NAMALWA (cell line): ENCODE measurements at regions not wholly inside any gene's neighbourhood (a gene's known extent, or its start where the extent isn't known, plus 50 kb on each side); places are given as distances from the start of the nearest gene placed in this dataset.
"Not testable (repeated sequence)": the region's sequence is repeated elsewhere in the genome, so short reads cannot be mapped to it uniquely, and the experiment has no call there.

Experiments
- DNase-seq: peaks from one replicate; pipeline ENCODE4 v3.0.0-alpha.2; 2015; ENCODE audit warnings: low spot score

DNA sequence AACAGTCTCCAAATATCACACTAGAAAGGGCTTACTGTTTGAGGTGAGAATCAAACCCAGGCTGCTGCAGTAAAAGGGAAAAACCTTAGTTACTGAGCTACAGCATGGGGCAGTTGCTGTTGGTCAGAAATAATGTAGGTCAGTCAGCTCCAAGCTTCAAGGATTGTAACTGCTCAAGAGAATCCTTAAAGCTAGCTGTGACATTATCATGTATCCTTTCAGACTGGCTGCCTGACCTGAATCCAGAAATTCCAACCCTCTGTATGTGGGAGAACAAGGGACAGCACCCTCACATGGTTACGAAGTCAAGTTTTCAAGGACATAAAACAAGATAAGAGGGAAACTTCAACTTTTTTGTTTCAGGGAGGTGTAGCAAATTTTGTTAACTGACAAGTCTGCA, 365.9 kb upstream of the NPAP1 start:
- not testable (repeated sequence) for DNase-seq

DNA sequence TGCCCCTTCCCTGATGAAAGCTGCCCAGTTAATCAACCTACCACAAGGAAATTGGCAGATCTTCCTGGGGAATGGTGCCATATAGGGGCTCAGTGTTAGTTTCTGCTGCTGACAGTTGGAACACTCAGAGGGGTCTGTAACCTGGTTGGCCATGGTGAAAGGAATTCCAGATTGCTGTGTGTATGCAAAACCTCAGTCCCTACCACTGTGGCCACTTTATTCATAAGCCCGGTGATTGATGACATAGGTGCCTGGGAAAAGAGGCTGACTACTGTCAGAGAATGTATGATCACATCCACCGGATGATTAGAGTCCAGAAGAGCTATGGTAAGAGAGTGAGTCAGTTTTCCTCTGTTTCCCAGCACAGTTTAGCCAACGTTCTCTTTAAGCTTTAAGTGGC, 363.9 kb upstream of the NPAP1 start:
- not testable (repeated sequence) for DNase-seq

DNA sequence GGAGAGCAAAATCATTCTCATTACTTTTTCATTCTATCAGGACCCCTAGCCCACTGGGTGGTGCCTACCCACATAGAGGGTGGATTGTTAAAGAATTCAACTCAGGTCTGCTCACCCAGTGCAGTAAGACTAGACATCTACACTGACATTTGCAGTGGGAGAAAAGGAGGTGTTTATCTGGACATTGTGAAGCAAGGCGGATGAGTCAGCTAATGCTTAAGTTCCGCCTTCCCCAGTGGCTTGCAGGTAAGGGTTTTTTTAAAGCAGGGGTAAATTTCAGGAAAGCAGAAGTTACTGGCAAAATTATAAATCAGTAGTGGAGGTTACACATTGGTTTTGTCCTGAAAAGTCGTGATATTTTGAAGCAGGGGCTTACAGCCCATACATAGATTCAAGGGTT, 359.2 kb upstream of the NPAP1 start:
- not testable (repeated sequence) for DNase-seq

DNA sequence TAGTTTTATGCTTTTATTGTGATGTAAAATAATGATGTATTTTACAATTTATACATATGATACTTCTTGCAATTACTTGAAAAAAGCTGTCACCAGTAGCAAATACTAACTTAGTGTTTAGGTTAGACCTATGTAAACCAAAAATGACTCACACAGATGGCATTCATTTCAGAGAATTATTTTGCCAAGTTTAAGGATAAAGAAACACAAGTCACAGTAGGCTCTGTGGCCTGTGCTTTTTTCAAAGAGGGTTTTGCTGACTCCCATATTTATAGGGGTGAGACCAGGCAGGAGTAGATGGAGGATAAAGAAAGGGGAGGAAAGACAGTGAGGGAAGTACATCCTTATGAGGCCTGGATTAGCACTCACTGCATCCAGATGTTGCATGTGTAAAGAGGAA, 356.6 kb upstream of the NPAP1 start:
- DNase-seq: no peak

DNA sequence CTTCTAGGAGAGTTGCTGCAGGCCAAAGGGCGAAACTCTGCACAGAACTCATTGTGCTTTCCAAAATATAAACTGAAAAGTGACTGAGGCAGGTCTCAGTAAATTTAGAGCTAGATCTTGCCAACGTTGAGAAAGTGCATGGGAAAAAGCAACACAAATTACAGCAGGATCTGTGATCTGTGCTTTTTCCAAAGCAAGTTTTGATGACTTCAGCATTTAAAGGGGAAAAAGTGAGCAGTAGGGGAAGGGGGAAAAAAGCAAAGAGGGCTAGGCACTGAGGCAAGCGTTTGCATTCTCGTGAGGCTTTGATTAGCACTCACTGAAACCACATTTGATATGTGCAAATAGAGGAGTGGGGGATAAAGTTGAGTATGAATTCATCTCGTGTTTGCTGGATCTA, 351.5 kb upstream of the NPAP1 start:
- DNase-seq: not testable (repeated sequence)

DNA sequence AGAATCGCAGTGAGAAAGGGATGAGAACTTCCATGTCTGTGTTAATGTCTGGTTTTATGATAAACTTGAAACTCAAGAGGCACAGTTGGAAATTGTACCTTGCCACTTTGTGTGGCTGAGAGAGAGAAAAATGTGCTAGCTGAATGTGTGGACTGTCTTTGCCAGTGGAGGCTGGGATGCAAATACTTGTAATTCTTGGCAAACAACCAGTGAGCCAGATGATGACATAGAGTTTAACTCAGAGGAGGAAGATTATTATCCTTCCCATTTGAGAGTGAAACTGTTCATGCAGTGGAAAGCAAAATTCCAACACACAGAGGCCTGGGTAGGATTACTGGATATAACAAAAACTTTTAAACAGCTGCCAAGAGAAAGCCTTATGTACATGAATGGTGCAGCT, 349.1 kb upstream of the NPAP1 start:
- not testable (repeated sequence) for DNase-seq

DNA sequence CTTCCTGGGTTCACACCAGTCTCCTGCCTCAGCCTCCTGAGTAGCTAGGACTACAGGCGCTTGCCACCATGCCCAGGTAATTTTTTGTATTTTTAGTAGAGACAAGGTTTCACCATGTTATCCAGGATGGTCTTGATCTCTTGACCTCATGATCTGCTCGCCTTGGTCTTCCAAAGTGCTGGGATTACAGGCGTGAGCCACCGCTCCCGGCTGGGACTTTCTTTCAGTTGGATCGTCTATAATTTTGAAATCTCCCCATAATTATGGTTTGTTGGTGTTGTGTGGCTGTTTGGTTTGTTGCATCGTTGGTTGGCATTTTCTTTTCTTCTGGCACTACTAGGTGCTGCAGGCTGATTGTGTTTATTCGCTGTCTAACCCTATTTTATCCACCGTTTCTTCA, 343.6 kb upstream of the NPAP1 start:
- DNase-seq: not testable (repeated sequence)

DNA sequence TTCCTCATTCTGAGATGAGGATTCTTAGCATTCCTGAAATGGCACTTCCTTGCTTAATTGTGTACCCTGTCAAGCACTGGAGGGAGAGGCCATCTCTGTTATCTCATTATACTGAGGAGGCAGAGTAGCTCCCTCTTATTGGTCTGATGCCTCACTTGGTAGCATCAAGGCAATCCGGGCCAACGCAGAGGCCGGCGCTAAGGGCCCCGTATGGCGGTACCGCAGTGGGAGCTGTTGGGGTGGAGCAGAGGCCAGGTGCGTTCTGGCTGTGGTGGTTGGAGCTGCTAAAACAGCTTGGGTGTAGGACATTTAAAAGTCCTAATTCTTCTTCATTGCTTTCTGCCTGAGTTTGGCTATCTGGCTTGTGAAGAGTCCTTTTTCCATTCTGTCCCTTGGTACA, 333.7 kb upstream of the NPAP1 start:
- not testable (repeated sequence) for DNase-seq

DNA sequence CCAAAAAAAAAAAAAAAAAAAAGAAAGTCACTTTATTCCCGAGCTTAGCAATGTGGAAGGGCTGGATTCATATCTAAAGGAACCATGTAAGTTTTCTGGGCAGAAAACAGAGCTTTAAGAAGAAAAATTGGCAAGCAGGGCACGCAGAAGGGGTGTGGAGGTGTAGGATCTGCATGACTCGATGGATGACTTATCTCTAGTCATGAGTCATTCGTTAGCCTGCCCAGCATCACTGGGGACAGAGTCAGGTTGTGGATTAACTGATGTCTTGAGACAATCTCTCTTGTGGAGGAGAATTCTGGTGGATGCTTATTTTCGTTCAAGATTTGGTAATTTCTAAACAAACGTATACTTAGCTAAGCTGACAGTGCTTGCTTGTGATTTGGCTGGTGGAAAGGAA, 322.8 kb upstream of the NPAP1 start:
- not testable (repeated sequence) for DNase-seq

DNA sequence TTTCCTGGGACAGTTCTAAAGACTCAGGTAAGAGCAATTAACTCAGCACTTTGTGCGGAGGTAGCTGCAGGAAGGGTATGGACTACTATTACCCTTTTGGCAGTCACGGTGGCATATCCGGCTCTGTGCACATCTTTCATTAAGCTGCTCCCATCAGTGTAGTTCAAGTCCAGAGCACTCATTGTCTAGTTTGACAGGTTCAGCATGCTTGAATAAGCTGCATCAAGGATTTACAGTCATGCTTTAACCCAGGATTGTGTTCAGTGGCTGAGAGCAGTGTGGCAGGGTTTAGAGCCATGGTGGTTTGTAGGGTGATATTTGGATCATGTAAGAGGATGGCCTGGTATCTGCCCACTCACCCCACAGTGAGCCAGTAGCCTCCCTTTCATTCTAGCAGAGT, 294.5 kb upstream of the NPAP1 start:
- not testable (repeated sequence) for DNase-seq

DNA sequence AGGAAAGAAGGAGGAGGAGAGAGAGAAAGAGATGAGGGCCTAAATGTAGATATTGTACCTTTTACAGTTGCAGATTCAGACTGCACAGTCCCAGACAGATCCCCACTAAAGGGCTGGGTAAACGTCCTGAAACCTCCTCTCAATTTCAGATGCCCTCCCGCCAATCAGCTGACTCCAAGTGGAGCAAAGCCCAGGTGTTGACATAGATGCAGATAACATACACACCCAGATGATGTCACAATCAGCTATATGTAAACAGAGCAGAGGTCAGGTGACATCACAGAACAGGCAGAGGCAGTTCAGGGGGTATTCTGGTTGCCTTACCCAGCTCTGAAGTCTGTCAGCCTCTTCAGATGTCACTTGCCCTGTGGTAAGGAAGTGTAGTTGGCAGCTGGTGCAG, 290.3 kb upstream of the NPAP1 start:
- DNase-seq: not testable (repeated sequence)

DNA sequence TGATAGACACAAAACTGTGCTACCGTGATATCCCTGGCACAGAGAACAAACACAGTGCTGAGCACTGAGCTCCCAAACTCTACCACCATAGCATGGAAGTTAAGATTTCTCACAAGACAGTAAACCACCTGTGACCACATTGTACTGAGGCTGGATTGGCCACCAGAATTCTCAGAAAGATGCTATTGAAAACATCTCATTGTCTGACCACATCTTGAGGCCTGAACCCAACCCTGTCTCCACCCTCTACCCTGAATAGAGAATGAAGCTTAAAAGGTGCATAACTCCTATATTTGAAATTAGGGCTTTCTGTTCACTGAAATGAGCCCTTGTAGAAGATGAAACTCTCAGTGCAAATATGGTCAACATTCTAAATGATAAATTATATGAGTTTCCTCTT, 281.3 kb upstream of the NPAP1 start:
- no peak for DNase-seq

DNA sequence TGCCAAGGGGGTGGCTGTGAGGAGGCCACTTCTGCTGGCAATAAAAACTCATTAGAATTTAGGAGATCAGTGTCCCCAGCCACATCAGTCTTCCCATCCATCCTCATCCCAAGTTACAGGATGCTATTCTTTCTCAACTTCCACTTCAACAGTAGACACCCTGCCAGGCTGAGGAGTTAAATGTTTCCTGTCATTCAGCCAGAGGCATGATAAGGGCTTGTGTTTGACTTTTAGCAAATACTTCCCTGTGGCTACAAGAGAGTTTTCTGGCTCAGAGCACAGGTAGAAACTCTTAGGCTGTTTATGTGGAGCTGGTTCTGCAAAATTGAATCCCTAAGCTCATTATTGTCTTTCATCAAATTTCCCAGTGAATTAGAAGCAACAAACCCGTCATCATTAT, 262.9 kb upstream of the NPAP1 start:
- DNase-seq: not testable (repeated sequence)

DNA sequence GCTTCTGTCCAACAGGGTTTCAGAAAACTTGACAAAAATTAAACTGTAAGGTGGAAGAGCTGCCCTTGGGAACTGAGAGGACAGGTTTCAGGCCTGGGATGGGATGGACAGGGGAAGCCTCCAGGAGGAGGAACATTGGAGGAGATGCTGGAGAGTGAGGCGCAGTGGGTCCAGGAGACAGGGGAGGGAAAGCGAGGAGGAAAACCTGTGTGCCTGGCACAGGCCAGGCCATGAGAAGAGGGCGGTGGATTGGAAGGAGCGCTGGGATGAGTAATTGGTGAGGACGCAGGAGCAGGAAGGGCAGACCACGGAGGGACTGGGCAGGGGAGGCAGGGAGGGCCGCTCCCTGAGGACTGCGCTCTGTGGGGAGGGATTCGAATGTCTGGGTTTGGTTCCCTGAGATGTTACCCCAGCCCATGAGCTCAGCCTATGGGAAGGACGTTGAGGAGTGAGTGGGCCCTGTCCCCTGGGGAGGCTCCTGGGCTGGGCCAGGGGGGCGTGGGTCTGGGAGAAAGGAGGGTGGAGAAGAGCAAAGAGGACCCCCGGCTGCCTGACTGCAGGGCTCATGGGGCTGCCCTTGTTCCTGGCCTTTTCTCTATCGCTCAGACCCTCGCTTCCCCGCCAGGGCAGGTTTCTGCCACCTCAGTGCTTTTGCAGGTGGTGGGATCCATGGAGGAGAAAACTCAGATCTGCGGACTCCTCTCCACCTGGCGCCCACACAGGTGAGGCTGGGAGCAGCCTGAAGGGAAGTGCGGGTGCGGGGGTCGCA, 249.1 kb upstream of the NPAP1 start:
- DNase-seq: not testable (repeated sequence)

DNA sequence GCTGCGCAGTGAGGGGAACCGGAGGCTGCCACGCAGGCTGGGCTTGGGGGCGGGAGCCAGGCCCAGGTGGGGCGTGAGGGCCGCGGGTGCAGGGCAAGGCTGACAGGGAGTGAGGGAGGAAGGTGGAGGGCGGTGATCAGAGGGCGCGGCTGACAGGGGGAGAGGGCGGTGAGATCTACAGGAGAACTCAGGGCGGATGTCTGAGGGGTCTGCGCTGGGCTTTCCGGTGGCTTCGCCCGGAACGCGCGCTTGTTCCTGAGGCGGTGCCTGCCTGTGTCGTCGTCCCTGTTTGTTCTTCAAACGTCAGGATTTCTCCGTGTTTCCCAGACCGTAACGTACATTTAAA, 248.5 kb upstream of the NPAP1 start:
- not testable (repeated sequence) for DNase-seq

DNA sequence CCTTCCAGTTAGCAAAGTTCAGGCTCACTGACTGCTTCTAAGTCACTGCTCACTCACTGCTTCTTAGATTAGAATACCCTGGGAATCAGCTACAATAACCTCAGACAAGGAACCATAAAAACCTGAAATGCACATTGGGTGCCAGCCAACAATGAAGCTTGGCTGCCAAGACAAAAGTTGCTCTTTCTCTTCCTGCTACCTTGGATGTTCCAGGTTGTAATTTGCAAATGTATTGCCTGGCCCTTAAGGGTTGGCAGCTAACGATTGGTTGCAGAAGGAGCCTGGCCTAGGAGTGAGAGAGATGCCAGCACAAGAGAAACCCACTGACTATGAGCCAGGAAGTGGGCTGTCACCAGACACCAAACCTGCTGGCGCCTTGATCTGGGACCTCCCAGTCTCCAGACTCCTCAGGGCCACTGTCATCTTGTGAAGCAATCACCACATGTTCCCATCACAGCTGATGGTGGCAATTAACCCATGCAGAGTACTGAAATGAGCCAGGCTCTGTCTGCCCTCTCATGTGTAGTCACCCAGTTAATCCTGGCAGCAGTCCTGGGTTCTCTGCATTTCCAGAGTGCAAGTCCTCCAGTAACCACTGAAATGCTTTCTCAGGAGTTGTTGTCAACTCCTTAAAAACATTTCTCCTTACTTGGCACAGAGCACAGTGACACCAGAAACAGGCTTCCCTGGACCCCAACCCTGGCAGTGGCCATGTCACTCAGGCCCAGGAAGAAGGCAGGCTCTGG, 240.3 kb upstream of the NPAP1 start:
- DNase-seq: not testable (repeated sequence)

DNA sequence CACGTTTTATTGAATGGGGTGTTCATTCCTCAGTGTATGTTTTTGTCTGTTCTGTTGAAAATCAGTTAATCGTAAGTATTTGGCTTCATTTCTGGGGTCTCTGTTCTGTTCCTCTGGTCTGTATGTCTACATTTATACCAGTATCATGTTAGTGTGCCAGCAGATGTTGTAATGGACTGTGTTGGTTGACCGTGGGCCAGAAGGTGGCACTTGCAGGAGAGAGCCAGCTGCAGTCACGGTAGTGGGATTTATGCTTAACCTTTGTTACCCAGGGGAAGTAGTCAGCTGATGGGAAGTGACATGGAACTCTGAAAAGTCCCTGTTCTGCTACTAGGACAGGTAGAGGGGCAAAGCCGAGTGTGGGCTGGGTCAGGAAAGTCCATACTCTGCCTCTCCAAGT, 238.3 kb upstream of the NPAP1 start:
- DNase-seq: not testable (repeated sequence)

DNA sequence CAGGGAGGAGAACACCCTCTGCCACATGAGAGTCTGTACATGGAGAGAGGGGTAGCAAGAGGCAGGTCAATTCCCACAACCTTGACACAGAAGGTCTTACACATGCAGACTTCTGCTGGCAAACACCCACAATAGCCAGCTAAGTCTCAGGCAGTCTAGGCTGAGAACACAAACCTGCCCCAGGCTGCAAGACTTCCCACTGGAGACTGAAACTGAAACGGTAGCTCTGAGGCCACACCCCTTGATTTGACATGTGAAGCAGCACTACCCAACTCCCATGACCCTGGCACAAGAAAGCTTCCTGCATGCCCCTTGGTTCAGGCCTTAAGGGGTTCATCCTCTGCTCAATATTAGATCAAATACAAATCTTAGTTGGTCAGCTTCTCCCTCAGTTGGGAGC, 237.8 kb upstream of the NPAP1 start:
- DNase-seq: not testable (repeated sequence)

DNA sequence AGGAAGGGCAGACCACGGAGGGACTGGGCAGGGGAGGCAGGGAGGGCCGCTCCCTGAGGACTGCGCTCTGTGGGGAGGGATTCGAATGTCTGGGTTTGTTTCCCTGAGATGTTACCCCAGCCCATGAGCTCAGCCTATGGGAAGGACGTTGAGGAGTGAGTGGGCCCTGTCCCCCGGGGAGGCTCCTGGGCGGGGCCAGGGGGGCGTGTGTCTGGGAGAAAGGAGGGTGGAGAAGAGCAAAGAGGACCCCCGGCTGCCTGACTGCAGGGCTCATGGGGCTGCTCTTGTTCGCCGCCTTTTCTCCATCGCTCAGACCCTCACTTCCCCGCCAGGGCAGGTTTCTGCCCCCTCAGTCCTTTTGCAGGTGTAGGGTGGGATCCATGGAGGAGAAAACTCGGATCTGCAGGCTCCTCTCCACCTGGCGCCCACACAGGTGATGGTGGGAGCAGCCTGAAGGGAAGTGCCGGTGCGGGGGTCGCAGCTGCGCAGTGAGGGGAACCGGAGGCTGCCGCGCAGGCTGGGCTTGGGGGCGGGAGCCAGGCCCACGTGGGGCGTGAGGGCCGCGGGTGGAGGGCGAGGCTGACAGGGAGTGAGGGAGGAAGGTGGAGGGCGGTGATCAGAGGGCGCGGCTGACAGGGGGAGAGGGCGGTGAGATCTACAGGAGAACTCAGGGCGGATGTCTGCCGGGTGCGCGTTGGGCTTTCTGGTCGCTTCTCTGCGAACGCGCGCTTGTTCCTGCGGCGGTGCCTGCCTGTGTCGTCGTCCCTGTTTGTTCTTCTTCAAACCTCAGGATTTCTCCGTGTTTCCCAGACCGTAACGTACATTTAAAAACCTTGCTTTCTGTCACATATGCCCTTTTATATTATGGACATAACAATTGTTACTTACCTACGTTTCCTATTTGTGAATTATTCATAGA, 198.2 kb upstream of the NPAP1 start:
- not testable (repeated sequence) for DNase-seq

DNA sequence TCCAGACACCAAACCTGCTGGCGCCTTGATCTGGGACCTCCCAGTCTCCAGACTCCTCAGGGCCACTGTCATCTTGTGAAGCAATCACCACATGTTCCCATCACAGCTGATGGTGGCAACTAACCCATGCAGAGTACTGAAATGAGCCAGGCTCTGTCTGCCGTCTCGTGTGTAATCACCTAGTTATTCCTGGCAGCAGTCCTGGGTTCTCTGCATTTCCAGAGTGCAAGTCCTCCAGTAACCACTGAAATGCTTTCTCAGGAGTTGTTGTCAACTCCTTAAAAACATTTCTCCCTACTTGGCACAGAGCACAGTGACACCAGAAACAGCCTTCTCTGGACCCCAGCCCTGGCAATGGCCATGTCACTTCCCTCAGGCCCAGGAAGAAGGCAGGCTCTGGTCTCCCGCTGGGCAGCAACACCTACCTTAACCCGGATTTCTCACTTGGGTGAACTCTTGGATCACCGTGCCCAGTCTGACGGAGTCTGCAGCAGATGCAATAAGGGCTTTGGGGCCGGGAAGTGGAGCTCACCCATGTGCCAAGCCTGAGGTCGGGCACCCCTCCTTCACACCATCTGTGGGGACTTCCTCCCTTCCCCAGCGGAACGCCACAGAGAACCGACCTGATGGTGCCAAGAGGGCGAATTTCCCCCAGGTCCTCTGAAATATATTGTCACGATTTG, 189.5 kb upstream of the NPAP1 start:
- DNase-seq: not testable (repeated sequence)

DNA sequence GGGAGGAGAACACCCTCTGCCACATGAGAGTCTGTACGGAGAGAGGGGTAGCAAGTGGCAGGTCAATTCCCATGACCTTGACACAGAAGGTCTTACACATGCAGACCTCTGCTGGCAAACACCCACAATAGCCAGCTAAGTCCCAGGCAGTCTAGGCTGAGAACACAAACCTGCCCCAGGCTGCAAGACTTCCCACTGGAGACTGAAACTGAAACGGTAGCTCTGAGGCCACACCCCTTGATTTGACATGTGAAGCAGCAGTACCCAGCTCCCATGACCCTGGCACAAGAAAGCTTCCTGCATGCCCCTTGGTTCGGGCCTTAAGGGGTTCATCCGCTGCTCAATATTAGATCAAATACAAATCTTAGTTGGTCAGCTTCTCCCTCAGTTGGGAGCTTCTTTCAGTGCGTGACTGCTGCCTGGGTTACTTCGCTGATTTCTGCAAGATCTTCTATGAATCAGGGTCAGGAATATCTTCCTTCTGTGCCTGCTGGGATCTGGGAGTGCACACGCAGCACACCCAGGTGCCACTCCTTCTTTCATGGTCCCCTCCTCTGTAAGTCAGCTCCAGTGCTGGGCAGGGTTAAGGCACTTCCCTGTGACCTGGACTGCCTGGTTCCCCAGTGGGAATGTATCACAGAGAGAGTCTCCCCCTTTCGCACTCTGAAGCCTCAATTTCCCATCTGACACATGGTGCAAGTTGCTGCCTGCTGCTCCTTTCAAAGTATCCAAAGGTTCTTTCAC, 187.2 kb upstream of the NPAP1 start:
- DNase-seq: not testable (repeated sequence)
